Astrocyte (in vitro differentiated cells and primary cell): ENCODE measurements at regions not wholly inside any gene's neighbourhood (a gene's known extent, or its start where the extent isn't known, plus 50 kb on each side); places are given as distances from the start of the nearest gene placed in this dataset.

Experiments
- DNase-seq: peaks from one replicate; pipeline ENCODE4 v3.0.0-alpha.2; 2010; ENCODE audit warnings: low read depth
- FAIRE-seq: peaks from 2 replicates; lab custom pipeline; 2011; peaks lifted over from hg19 to GRCh38; lab: Jason Lieb, UNC
- H2AFZ ChIP-seq: 2 replicates; pipeline ENCODE4 v1.6.0; 2012; ENCODE audit warnings: low read depth, low read length, inconsistent platforms
- H3K27ac ChIP-seq: 2 replicates; pipeline ENCODE4 v1.5.1; 2011; ENCODE audit warnings: low read depth, low read length, inconsistent platforms
- H3K27me3 ChIP-seq: 2 replicates; pipeline ENCODE4 v1.6.0; 2011; ENCODE audit warnings: low read length, inconsistent platforms; ENCODE audit not compliant: insufficient read depth
- H3K36me3 ChIP-seq: 2 replicates; pipeline ENCODE4 v1.5.1; 2011; ENCODE audit warnings: low read length, inconsistent platforms; ENCODE audit not compliant: insufficient read depth
- H3K4me1 ChIP-seq: 2 replicates; pipeline ENCODE4 v1.5.1; 2011; ENCODE audit warnings: low read length, inconsistent platforms; ENCODE audit not compliant: insufficient read depth
- H3K4me2 ChIP-seq: 2 replicates; pipeline ENCODE4 v1.6.0; 2012; ENCODE audit warnings: low read length, inconsistent platforms
- H3K4me3 ChIP-seq: 2 replicates; pipeline ENCODE4 v1.5.1; 2011; ENCODE audit warnings: low read depth, mild to moderate bottlenecking, low read length, inconsistent platforms; ENCODE audit not compliant: insufficient read depth
- H3K79me2 ChIP-seq: 2 replicates; pipeline ENCODE4 v1.6.0; 2012; ENCODE audit warnings: mild to moderate bottlenecking, low read length, inconsistent platforms; ENCODE audit not compliant: insufficient read depth
- H3K9ac ChIP-seq: 2 replicates; pipeline ENCODE4 v1.6.0; 2012; ENCODE audit warnings: mild to moderate bottlenecking, low read length, inconsistent platforms
- H3K9me3 ChIP-seq: 2 replicates; pipeline ENCODE4 v1.5.1; 2012; ENCODE audit warnings: low read depth, mild to moderate bottlenecking, low read length, inconsistent platforms; ENCODE audit not compliant: insufficient read depth
- H4K20me1 ChIP-seq: 2 replicates; pipeline ENCODE4 v1.6.0; 2012; ENCODE audit warnings: low read length, inconsistent platforms; ENCODE audit not compliant: insufficient read depth
- H3K27ac Mint-ChIP-seq: one replicate; pipeline ENCODE4 v1.8.0; 2021; ENCODE audit warnings: mild to moderate bottlenecking, mixed read lengths; ENCODE audit not compliant: unreplicated experiment
- H3K27me3 Mint-ChIP-seq: one replicate; pipeline ENCODE4 v1.8.0; 2021; ENCODE audit warnings: low read depth, mixed read lengths; ENCODE audit not compliant: unreplicated experiment
- H3K36me3 Mint-ChIP-seq: one replicate; pipeline ENCODE4 v1.8.0; 2021; ENCODE audit warnings: low read depth, mixed read lengths; ENCODE audit not compliant: unreplicated experiment
- H3K4me1 Mint-ChIP-seq: one replicate; pipeline ENCODE4 v1.8.0; 2021; ENCODE audit warnings: low read depth, mixed read lengths; ENCODE audit not compliant: unreplicated experiment
- H3K4me3 Mint-ChIP-seq: one replicate; pipeline ENCODE4 v1.8.0; 2021; ENCODE audit warnings: mild to moderate bottlenecking, moderate library complexity, mixed read lengths; ENCODE audit not compliant: unreplicated experiment
- H3K9me3 Mint-ChIP-seq: one replicate; pipeline ENCODE4 v1.8.0; 2021; ENCODE audit warnings: mild to moderate bottlenecking, mixed read lengths; ENCODE audit not compliant: unreplicated experiment
- EZH2 ChIP-seq: IDR thresholded peaks from 2 replicates; pipeline ENCODE4 v1.6.1; 2012; ENCODE audit warnings: mild to moderate bottlenecking, low read length, inconsistent platforms; ENCODE audit not compliant: insufficient read depth
- TF ChIP-seq, protein P1 (sequence below): IDR thresholded peaks from 2 replicates; pipeline ENCODE4 v1.5.1; 2011; ENCODE audit warnings: low read depth, mild to moderate bottlenecking, inconsistent platforms, low read length, moderate library complexity; ENCODE audit not compliant: insufficient read depth

DNA sequence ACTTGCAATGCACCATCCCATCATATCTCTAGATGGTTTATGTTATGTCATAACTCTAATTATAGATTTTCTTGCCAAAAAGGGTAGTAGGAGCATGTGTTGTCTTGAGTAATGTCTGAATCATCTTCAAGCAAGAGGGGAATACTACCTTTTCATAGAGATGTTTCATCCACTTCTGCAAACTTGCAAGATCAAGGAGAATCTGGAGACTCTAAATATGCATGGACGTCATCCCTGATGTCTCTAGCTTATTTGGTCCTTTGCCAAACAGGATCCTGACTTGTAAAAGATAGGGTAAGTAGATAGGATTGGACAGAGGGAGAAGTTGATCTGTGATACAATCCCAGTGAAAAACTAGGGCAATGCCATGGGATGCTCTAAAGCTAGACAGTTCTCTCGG is 246.5 kb downstream of the DMRTA1 start:
- FAIRE-seq (no peak), DNase-seq (peak; percentile 1)
- Histone ChIP-seq H2AFZ (no peak overlapping the region), H4K20me1 (no peaks in the 10 kb centered on the region), H3K9ac (no peak overlapping the region), H3K27ac (no peak overlapping the region), H3K9me3 (no peaks in the 10 kb centered on the region), H3K79me2 (no peaks in the 10 kb centered on the region), H3K27me3 (no peaks in the 10 kb centered on the region), H3K4me2 (no peak overlapping the region), H3K36me3 (no peaks in the 10 kb centered on the region), H3K4me1 (no peaks in the 10 kb centered on the region), H3K4me3 (no peak overlapping the region)
- Mint-ChIP-seq H3K4me1 (no peaks in the 10 kb centered on the region), H3K27me3 (no peaks in the 10 kb centered on the region), H3K27ac (no peak overlapping the region), H3K36me3 (no peaks in the 10 kb centered on the region), H3K9me3 (peaks cover 4% of the 10 kb centered on the region), H3K4me3 (no peak overlapping the region)
- TF ChIP-seq, protein P1, sequence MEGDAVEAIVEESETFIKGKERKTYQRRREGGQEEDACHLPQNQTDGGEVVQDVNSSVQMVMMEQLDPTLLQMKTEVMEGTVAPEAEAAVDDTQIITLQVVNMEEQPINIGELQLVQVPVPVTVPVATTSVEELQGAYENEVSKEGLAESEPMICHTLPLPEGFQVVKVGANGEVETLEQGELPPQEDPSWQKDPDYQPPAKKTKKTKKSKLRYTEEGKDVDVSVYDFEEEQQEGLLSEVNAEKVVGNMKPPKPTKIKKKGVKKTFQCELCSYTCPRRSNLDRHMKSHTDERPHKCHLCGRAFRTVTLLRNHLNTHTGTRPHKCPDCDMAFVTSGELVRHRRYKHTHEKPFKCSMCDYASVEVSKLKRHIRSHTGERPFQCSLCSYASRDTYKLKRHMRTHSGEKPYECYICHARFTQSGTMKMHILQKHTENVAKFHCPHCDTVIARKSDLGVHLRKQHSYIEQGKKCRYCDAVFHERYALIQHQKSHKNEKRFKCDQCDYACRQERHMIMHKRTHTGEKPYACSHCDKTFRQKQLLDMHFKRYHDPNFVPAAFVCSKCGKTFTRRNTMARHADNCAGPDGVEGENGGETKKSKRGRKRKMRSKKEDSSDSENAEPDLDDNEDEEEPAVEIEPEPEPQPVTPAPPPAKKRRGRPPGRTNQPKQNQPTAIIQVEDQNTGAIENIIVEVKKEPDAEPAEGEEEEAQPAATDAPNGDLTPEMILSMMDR, result no peak
- TF ChIP-seq EZH2, result no peak

DNA sequence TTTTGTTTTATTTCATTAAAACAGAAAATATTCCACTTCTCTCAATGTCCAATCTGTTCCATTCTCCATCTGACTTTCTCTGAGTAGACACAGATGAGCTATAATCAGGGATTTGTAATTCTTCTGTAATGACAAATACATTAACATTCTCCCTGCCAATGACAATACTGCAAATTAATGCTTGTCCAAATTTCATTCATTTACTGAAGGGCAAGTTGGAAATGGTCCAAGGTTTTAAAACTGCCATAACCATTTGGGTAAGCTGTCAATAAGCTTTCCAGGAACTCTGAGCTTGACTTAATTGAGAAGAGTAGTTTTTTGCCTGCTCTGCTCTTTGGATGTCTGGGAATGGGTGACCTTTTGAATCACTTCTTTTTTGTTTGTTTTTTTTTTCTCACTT is 253.5 kb downstream of the DMRTA1 start:
- Histone ChIP-seq H3K4me2 (no peak overlapping the region), H3K9me3 (no peaks in the 10 kb centered on the region), H2AFZ (no peak overlapping the region), H3K27me3 (no peaks in the 10 kb centered on the region), H3K36me3 (no peaks in the 10 kb centered on the region), H3K27ac (no peak overlapping the region), H3K9ac (no peak overlapping the region), H3K4me3 (no peak overlapping the region), H3K79me2 (no peaks in the 10 kb centered on the region), H4K20me1 (no peaks in the 10 kb centered on the region), H3K4me1 (no peaks in the 10 kb centered on the region)
- no peaks in the 10 kb centered on the region for H3K36me3 Mint-ChIP-seq
- no peaks in the 10 kb centered on the region for H3K9me3 Mint-ChIP-seq
- H3K4me3 Mint-ChIP-seq, result no peak overlapping the region
- no peaks in the 10 kb centered on the region for H3K4me1 Mint-ChIP-seq
- DNase-seq (no peak), FAIRE-seq (no peak)
- no peaks in the 10 kb centered on the region for H3K27me3 Mint-ChIP-seq
- no peak overlapping the region for H3K27ac Mint-ChIP-seq
- no peak for TF ChIP-seq EZH2
- TF ChIP-seq, protein P1, result no peak

DNA sequence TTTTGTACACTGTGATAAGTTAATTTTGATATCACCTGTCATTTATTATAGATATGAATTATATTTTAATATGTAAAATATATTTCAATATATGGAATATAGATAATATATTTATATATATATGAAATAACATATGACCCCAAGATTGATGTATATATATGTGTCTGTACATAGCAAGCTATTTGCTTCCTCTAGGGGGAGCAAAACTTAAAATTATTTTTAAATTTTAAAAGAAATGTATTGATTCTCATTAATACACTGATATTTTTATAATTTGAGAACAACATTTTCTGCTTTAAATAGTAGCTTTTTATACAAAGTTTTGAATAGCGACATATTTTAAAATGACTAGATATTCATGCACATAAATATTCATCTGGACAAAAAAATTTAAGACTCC is 272.0 kb downstream of the DMRTA1 start:
- Histone ChIP-seq H3K27ac (no peak overlapping the region), H3K4me1 (no peaks in the 10 kb centered on the region), H3K9me3 (no peaks in the 10 kb centered on the region), H4K20me1 (no peaks in the 10 kb centered on the region), H3K36me3 (no peaks in the 10 kb centered on the region), H3K27me3 (no peaks in the 10 kb centered on the region), H2AFZ (no peak overlapping the region), H3K79me2 (no peaks in the 10 kb centered on the region), H3K4me3 (no peak overlapping the region), H3K4me2 (no peak overlapping the region), H3K9ac (no peak overlapping the region)
- no peaks in the 10 kb centered on the region for H3K36me3 Mint-ChIP-seq
- no peak overlapping the region for H3K27ac Mint-ChIP-seq
- TF ChIP-seq, protein P1, result no peak
- TF ChIP-seq EZH2, result no peak
- no peaks in the 10 kb centered on the region for H3K9me3 Mint-ChIP-seq
- H3K4me3 Mint-ChIP-seq, result no peak overlapping the region
- H3K4me1 Mint-ChIP-seq, result peaks cover 11% of the 10 kb centered on the region
- no peak for DNase-seq
- FAIRE-seq, result no peak
- H3K27me3 Mint-ChIP-seq, result no peaks in the 10 kb centered on the region
